Right cardiac atrium (tissue), 5 donors: ENCODE measurements at regions not wholly inside any gene's neighbourhood (a gene's known extent, or its start where the extent isn't known, plus 50 kb on each side); places are given as distances from the start of the nearest gene placed in this dataset.

Source experiments
- ATAC-seq, 2 donors: fragments of 200-7000 bp; cut with Tn5 transposase; one replicate each; pipeline versions ENCODE4 v1.8.0 to v1.9.1; 2020; ENCODE audit warnings: moderate library complexity in 2 of 2, mild to moderate bottlenecking in 1 of 2
- DNase-seq, 3 donors: peaks; one replicate each; pipeline ENCODE4 v3.0.0-alpha.2; 2020
- H3K27ac ChIP-seq: one replicate; pipeline ENCODE4 v1.5.1; 2013; ENCODE audit warnings: mild to moderate bottlenecking, low read length, control low read depth, moderate library complexity
- H3K27me3 ChIP-seq: one replicate; pipeline ENCODE4 v1.6.1; 2013; ENCODE audit not compliant: control insufficient read depth, insufficient read depth
- H3K4me1 ChIP-seq: one replicate; pipeline ENCODE4 v1.6.1; 2013; ENCODE audit warnings: low read length; ENCODE audit not compliant: control insufficient read depth, insufficient read depth
- H3K4me3 ChIP-seq: one replicate; pipeline ENCODE4 v1.5.1; 2013; ENCODE audit warnings: low read length, control low read depth
- H3K9me3 ChIP-seq: one replicate; pipeline ENCODE4 v1.6.1; 2013; ENCODE audit warnings: low read length; ENCODE audit not compliant: control insufficient read depth
- WGBS: extraction: QIAGEN DNeasy Blood & Tissue Kit; methylation state at CpG from one replicate; pipeline ENCODE4 v1.1.7; 2013; 5-methylcytosine and 5-hydroxymethylcytosine counted together
- intact Hi-C, 4 donors: fragments of 100-400 bp; cut with DNase I; formaldehyde crosslinking; loops; one replicate each; pipeline versions ENCODE4 v1.11.0 to v1.14.0; 2022 to 2023
- donor health status: healthy with polysubstance abuse.
- donor health status: DM: no; HTN: yes; CAD: no.
- donor health status: DM: no; HTN: no; CAD: no.
- donor health status: DM: no; HTN: yes; CAD: no; lungs with severe emphysema.
- donor health status: DM: yes; HTN: yes; CAD: no.

DNA sequence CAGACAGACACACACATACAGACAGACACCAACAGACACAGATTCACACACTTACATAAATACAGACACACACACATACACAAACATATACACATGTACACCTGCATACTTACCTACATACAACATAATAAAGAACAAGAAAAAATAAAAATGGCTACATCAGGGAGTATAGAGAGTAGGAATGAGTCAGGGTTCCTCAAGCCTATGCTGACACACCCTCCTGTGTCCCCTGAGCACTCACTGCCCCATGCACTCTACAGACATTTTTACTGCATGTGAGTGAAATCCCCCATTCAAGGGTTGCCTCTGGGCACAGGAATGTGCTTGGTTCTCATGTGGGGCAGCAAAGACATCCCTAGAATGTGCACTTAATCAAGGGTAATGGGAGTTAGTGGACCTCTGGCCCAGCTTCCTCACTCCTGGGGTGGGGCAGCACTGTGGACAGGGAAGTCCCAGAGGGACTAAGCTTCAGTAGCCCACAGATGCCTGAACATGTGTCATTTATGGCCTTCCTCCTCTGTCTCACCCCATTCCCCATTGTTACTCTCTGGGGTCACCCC lies 185.9 kb upstream of the FOXA2 start:
- ATAC-seq = no peak
- intact Hi-C loops = no loop called here
- H3K27ac ChIP-seq = no peak overlapping the region
- H3K9me3 ChIP-seq = no peaks in the 10 kb centered on the region
- H3K27me3 ChIP-seq = no peaks in the 10 kb centered on the region
- no peak for DNase-seq
- H3K4me3 ChIP-seq = no peak overlapping the region
- no peaks in the 10 kb centered on the region for H3K4me1 ChIP-seq

- Histone ChIP-seq H3K27ac (no peak overlapping the region), H3K4me3 (no peak overlapping the region), H3K9me3 (no peaks in the 10 kb centered on the region), H3K4me1 (no peaks in the 10 kb centered on the region), H3K27me3 (no peaks in the 10 kb centered on the region)
- intact Hi-C loops = no loop called here
- WGBS = 89% methylated on average over 5 of the region's 5 CpGs
- no peak for ATAC-seq
- no peak for DNase-seq
These were observed 187.3 kb upstream of the FOXA2 start for GRCh38 chr20:22771706-22772105.

GRCh38 chr20:22773344-22773743 lies 189.0 kb upstream of the FOXA2 start:
- ATAC-seq = no peak
- no peak overlapping the region for H3K27ac ChIP-seq
- WGBS = 34% methylated on average over 3 of the region's 3 CpGs
- intact Hi-C loops = no loop called here
- no peak for DNase-seq
- H3K4me3 ChIP-seq = no peak overlapping the region
- no peaks in the 10 kb centered on the region for H3K27me3 ChIP-seq
- H3K9me3 ChIP-seq = no peaks in the 10 kb centered on the region
- no peaks in the 10 kb centered on the region for H3K4me1 ChIP-seq

GRCh38 chr20:22775256-22775655 lies 190.9 kb upstream of the FOXA2 start:
- no peak overlapping the region for H3K27ac ChIP-seq
- no peak overlapping the region for H3K4me3 ChIP-seq
- H3K4me1 ChIP-seq = no peaks in the 10 kb centered on the region
- WGBS = 85% methylated on average over 1 of the region's 1 CpG
- ATAC-seq (no peak), DNase-seq (no peak)
- H3K9me3 ChIP-seq = no peaks in the 10 kb centered on the region
- intact Hi-C loops = no loop called here
- no peaks in the 10 kb centered on the region for H3K27me3 ChIP-seq

DNA sequence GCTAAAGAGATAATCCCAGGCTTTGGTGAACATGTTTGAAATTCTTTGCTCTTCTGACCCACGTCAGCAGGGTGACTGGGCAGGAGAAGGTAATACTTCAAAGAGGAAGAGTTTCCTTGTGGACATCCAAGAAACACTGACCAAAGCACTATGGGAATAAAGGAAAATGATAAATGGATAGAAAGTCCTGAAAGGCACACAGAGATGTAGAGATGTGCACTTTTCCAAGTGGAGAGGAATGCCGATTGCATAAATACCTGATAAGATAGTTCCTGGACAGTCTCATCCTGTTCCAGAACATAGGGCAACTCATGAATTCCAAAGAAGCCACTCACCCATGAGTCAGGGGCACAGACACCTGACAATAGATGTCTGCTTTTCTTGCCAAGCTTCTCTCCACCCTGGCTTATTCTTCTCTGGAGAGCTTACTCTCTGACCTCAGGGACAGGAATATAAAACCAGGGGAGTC lies 191.3 kb upstream of the FOXA2 start:
- 64% methylated on average over 2 of the region's 2 CpGs for WGBS
- H3K9me3 ChIP-seq = no peaks in the 10 kb centered on the region
- H3K27ac ChIP-seq = no peak overlapping the region
- no peaks in the 10 kb centered on the region for H3K4me1 ChIP-seq
- ATAC-seq (no peak), DNase-seq (no peak)
- H3K27me3 ChIP-seq = no peaks in the 10 kb centered on the region
- H3K4me3 ChIP-seq = no peak overlapping the region
- intact Hi-C loops = no loop called here

- H3K27ac ChIP-seq = no peak overlapping the region
- H3K4me3 ChIP-seq = no peak overlapping the region
- H3K27me3 ChIP-seq = no peaks in the 10 kb centered on the region
- ATAC-seq (no peak), DNase-seq (no peak)
- 95% methylated on average over 3 of the region's 3 CpGs for WGBS
- intact Hi-C loops = no loop called here
- H3K9me3 ChIP-seq = no peaks in the 10 kb centered on the region
- H3K4me1 ChIP-seq = no peaks in the 10 kb centered on the region
These were observed 192.0 kb upstream of the FOXA2 start for GRCh38 chr20:22776369-22776768.

GRCh38 chr20:22779878-22780277 lies 195.5 kb upstream of the FOXA2 start:
- Histone ChIP-seq H3K27me3 (no peaks in the 10 kb centered on the region), H3K4me1 (no peaks in the 10 kb centered on the region), H3K4me3 (no peak overlapping the region), H3K9me3 (no peaks in the 10 kb centered on the region), H3K27ac (no peak overlapping the region)
- ATAC-seq (peak; percentile 67 to 72), DNase-seq (no peak)
- WGBS = 47% methylated on average over 2 of the region's 2 CpGs
- intact Hi-C loops = no loop called here

GRCh38 chr20:22781869-22782268 lies 197.5 kb upstream of the FOXA2 start:
- no peaks in the 10 kb centered on the region for H3K27me3 ChIP-seq
- 88% methylated on average over 2 of the region's 2 CpGs for WGBS
- H3K4me1 ChIP-seq = no peaks in the 10 kb centered on the region
- no peaks in the 10 kb centered on the region for H3K9me3 ChIP-seq
- H3K4me3 ChIP-seq = no peak overlapping the region
- no peak overlapping the region for H3K27ac ChIP-seq
- DNase-seq (no peak), ATAC-seq (no peak)
- intact Hi-C loops = no loop called here

- Histone ChIP-seq H3K4me3 (no peak overlapping the region), H3K27me3 (no peaks in the 10 kb centered on the region), H3K4me1 (no peaks in the 10 kb centered on the region), H3K27ac (no peak overlapping the region), H3K9me3 (no peaks in the 10 kb centered on the region)
- ATAC-seq (peak; percentile 83 to 92), DNase-seq (no peak)
- 45% methylated on average over 2 of the region's 2 CpGs for WGBS
- intact Hi-C loops = no loop called here
These were observed 205.3 kb upstream of the FOXA2 start for GRCh38 chr20:22789676-22790075.

GRCh38 chr20:22791396-22791795 lies 207.0 kb upstream of the FOXA2 start:
- intact Hi-C loops = no loop called here
- WGBS = 55% methylated on average over 3 of the region's 3 CpGs
- H3K27ac ChIP-seq = no peak overlapping the region
- peaks cover 3% of the 10 kb centered on the region for H3K4me1 ChIP-seq
- ATAC-seq (no peak), DNase-seq (peak in 1 of 3 donors; percentile 20)
- no peaks in the 10 kb centered on the region for H3K27me3 ChIP-seq
- H3K4me3 ChIP-seq = no peak overlapping the region
- H3K9me3 ChIP-seq = no peaks in the 10 kb centered on the region

DNA sequence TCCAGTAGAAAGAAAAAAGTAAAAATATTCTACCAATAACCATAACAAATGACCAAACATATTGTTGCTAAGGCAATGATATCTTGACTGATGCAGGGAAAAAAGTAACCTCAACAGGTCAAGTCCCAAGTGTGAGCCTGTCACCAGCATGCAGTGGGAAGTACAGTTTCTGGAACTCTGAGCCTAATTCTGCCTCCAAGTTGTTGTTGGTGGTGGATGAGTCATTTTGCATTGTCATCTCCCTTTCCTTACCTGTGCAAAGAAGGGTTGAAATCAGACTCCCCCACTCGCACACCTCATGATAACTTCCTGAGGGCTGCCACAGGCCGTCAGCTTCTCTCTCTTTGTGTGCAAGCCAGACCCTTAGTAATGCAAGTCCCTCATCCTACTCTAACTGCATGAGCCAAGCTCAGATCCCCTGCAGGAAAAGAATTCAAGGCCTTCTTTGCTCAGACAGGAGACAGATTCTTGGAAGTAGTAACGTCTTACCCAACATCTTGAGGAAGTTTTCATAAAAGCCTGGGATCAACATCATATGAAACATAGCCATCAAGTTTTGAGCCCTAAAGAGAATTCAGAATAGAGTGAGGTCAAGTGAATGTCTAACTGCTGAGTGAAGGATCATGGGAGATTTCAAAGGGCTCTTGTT lies 207.6 kb upstream of the FOXA2 start:
- Histone ChIP-seq H3K4me3 (no peak overlapping the region), H3K4me1 (peaks cover 3% of the 10 kb centered on the region), H3K27ac (no peak overlapping the region), H3K27me3 (no peaks in the 10 kb centered on the region), H3K9me3 (no peaks in the 10 kb centered on the region)
- DNase-seq (no peak), ATAC-seq (no peak)
- intact Hi-C loops = no loop called here
- 55% methylated on average over 3 of the region's 3 CpGs for WGBS

DNA sequence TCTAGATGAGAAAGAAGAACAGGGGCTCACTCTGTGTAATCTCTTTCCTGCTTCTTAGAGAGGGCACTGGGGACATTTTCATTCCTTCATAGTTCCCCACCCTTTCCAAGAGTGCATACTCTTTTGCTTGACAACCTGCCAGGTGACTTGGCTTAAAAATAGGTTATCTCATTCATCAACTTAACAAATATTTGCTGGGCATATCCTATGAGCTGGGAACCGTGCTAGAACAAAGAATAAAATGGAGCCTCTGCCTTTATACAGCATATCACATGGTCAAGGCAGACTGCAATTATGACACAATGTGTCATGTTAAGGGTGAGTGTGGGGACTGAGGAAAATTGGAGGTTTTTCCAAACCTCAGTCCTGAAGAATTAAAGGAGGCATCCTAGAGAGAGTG lies 209.8 kb upstream of the FOXA2 start:
- ATAC-seq (no peak), DNase-seq (no peak)
- Histone ChIP-seq H3K9me3 (no peaks in the 10 kb centered on the region), H3K27ac (no peak overlapping the region), H3K27me3 (no peaks in the 10 kb centered on the region), H3K4me1 (peaks cover 3% of the 10 kb centered on the region), H3K4me3 (no peak overlapping the region)
- WGBS = 38% methylated on average over 1 of the region's 1 CpG
- intact Hi-C loops = no loop called here
